Retinal pigment epithelial cell (primary cell): ENCODE measurements at regions not wholly inside any gene's neighbourhood (a gene's known extent, or its start where the extent isn't known, plus 50 kb on each side); places are given as distances from the start of the nearest gene placed in this dataset.

ENCODE experiments used
- DNase-seq: peaks from one replicate; pipeline ENCODE4 v3.0.0-alpha.2; 2010; ENCODE audit warnings: low read depth
- H3K4me3 ChIP-seq: 2 replicates; pipeline ENCODE4 v1.5.1; 2011; ENCODE audit warnings: mild to moderate bottlenecking, low read length, control low read depth, moderate library complexity
- TF ChIP-seq, protein P1 (sequence below): conservative IDR thresholded peaks from 2 replicates; pipeline ENCODE4 v1.5.1; 2011; ENCODE audit warnings: low read depth, low read length, control low read depth, inconsistent platforms

DNA sequence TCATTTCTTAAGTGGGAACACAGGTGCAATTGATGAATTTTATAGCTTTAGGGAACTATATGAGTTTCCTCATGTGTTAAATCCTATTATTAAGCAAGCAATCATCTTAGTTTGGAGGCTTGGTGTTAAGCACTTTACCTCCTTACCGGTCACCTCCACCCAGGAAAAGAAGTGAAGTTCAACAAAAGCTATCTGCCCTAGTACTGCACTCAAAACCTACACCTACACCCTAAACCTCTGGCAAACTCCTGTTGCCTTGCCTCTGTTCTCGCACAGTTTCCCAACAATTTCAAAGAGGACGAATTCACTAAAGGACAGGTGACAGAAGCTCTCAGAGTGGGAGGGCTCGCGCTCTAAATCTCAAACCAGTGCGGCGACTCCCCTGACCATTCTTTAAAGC lies 85.7 kb upstream of the TENT5D start:
- TF ChIP-seq, protein P1, sequence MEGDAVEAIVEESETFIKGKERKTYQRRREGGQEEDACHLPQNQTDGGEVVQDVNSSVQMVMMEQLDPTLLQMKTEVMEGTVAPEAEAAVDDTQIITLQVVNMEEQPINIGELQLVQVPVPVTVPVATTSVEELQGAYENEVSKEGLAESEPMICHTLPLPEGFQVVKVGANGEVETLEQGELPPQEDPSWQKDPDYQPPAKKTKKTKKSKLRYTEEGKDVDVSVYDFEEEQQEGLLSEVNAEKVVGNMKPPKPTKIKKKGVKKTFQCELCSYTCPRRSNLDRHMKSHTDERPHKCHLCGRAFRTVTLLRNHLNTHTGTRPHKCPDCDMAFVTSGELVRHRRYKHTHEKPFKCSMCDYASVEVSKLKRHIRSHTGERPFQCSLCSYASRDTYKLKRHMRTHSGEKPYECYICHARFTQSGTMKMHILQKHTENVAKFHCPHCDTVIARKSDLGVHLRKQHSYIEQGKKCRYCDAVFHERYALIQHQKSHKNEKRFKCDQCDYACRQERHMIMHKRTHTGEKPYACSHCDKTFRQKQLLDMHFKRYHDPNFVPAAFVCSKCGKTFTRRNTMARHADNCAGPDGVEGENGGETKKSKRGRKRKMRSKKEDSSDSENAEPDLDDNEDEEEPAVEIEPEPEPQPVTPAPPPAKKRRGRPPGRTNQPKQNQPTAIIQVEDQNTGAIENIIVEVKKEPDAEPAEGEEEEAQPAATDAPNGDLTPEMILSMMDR: no peak
- DNase-seq: no peak
- no peak overlapping the region for H3K4me3 ChIP-seq

DNA sequence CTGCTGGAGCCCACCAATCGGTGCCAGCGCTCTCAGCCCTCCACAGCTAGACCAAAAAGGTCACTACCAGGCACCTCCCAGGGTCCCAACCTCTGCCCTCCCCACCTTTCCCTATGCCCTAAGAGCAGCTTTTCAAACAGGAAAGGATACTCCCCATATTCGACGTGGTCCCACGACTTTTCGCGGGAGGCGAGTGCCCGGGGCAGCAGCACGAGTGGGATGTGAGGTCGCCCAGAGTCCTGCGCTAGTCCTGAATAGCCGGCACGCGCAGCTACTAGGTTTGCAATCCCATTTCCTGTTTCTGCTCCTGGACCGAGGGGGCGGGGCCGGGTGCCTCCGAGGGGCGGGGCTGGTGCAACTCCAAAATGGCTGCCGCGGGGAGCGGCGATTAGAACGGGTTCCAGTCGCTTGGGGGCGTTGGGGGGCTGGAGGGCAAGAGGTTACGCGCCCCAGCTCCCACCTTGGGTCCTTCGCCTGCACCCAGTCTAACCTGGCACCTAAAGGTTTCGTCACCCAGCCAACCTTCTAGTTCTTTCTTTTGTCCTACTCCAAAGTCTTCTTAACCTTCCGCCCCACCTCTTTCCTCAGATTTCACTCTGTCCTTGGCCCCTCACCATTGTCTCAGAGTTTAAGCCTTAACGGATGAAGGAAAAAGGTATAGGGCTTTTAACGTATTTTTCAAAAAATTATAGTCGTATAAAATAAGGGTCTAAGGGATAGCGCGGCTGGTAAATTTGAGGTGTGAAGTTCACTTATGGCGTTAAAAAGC lies 85.0 kb upstream of the TENT5D start:
- H3K4me3 ChIP-seq: peak overlapping the region; percentile 21
- TF ChIP-seq, protein P1: no peak
- DNase-seq: no peak

DNA sequence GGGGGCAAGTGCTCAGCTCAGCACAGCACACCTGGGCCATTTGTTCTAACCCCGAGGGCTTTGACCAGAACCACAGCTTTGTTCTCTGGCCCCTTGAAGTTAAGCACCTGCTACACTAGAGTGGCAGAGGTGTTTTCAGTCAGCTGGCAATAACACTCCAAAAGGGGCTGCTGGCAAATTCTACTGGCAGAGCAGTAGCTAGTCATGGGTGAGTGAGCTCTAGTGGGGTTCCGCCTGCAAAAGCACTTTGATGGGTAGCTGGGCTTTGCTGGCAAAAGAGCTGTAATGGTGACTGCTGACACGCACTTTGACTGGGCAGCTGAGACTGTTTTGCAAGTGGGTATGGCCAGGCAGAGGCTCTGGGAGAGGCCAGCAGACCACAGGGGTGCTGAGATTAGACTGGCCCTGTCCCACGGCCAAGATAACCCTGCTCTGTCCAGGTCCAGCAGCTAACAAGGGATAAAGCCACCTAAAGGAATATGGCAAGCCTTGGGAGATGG lies 65.2 kb upstream of the TENT5D start:
- DNase-seq: no peak
- TF ChIP-seq, protein P1: no peak

More for the DNA sequence above, 65.2 kb upstream of the TENT5D start:
- H3K4me3 ChIP-seq: no peak overlapping the region
